ENCODE measurements at regions not wholly inside any gene's neighbourhood (a gene's known extent, or its start where the extent isn't known, plus 50 kb on each side); places are given as distances from the start of the nearest gene placed in this dataset.

- no peak for DNase-seq (ENCODE audit: low spot score)
Measured at GRCh38 chr5:18043344-18043743, 409.1 kb downstream of the TAF11L14 start.

- no peak for DNase-seq (ENCODE audit: low spot score)
Measured at GRCh38 chr5:18048449-18048848, 414.2 kb downstream of the TAF11L14 start.

- no peak for DNase-seq (ENCODE audit: low spot score)
Measured at GRCh38 chr5:18050345-18050744, 416.1 kb downstream of the TAF11L14 start.

- DNase-seq (ENCODE audit: low spot score), result no peak
Measured at GRCh38 chr5:18050776-18051175, 416.5 kb downstream of the TAF11L14 start.

- DNase-seq (ENCODE audit: low spot score), result no peak
Measured at GRCh38 chr5:18051953-18052352, 417.7 kb downstream of the TAF11L14 start.

GRCh38 chr5:18052569-18052968 lies 418.3 kb downstream of the TAF11L14 start:
- no peak for DNase-seq (ENCODE audit: low spot score)

- no peak for DNase-seq (ENCODE audit: low spot score)
Measured at GRCh38 chr5:18057725-18058124, 423.5 kb downstream of the TAF11L14 start.

- DNase-seq (ENCODE audit: low spot score), result no peak
Measured at GRCh38 chr5:18067615-18068014, 433.4 kb downstream of the TAF11L14 start.

- DNase-seq (ENCODE audit: low spot score), result no peak
Measured at GRCh38 chr5:18068826-18069225, 434.6 kb downstream of the TAF11L14 start.

- DNase-seq (ENCODE audit: low spot score), result no peak
Measured at GRCh38 chr5:18069790-18070189, 435.5 kb downstream of the TAF11L14 start.

GRCh38 chr5:18072600-18072999 lies 438.3 kb downstream of the TAF11L14 start:
- DNase-seq (ENCODE audit: low spot score), result no peak

GRCh38 chr5:18074961-18075360 lies 440.7 kb downstream of the TAF11L14 start:
- no peak for DNase-seq (ENCODE audit: low spot score)

GRCh38 chr5:18078157-18078556 lies 443.9 kb downstream of the TAF11L14 start:
- DNase-seq (ENCODE audit: low spot score), result peak; percentile 24

- no peak for DNase-seq (ENCODE audit: low spot score)
Measured at GRCh38 chr5:18079831-18080230, 445.6 kb downstream of the TAF11L14 start.

- DNase-seq (ENCODE audit: low spot score), result no peak
Measured at GRCh38 chr5:18088020-18088579, 453.8 kb downstream of the TAF11L14 start.

GRCh38 chr5:18090177-18090576 lies 455.9 kb downstream of the TAF11L14 start:
- no peak for DNase-seq (ENCODE audit: low spot score)

- DNase-seq (ENCODE audit: low spot score), result no peak
Measured at GRCh38 chr5:18091142-18091541, 456.9 kb downstream of the TAF11L14 start.

GRCh38 chr5:18091758-18092157 lies 457.5 kb downstream of the TAF11L14 start:
- no peak for DNase-seq (ENCODE audit: low spot score)

- DNase-seq (ENCODE audit: low spot score), result no peak
Measured at GRCh38 chr5:18095061-18095460, 460.8 kb downstream of the TAF11L14 start.

- DNase-seq (ENCODE audit: low spot score), result no peak
Measured at GRCh38 chr5:18097817-18098216, 463.6 kb downstream of the TAF11L14 start.

- DNase-seq (ENCODE audit: low spot score), result no peak
Measured at GRCh38 chr5:18098691-18099090, 464.4 kb downstream of the TAF11L14 start.

- no peak for DNase-seq (ENCODE audit: low spot score)
Measured at GRCh38 chr5:18099261-18099660, 465.0 kb downstream of the TAF11L14 start.

- DNase-seq (ENCODE audit: low spot score), result no peak
Measured at GRCh38 chr5:18101532-18101931, 467.3 kb downstream of the TAF11L14 start.

GRCh38 chr5:18102733-18103132 lies 468.5 kb downstream of the TAF11L14 start:
- no peak for DNase-seq (ENCODE audit: low spot score)

- DNase-seq (ENCODE audit: low spot score), result no peak
Measured at GRCh38 chr5:18105449-18105848, 471.2 kb downstream of the TAF11L14 start.
